HCT116 (cell line): ENCODE measurements at regions not wholly inside any gene's neighbourhood (a gene's known extent, or its start where the extent isn't known, plus 50 kb on each side); places are given as distances from the start of the nearest gene placed in this dataset.

Source experiments
- ATAC-seq: fragments of 200-7000 bp; cut with Tn5 transposase; 2 replicates; pipeline ENCODE4 v1.9.1; 2020; ENCODE audit warnings: mild to moderate bottlenecking, moderate library complexity
- BruUV-seq: library from RNA; stranded (reverse); fragments of 400-500 nt; replicated peaks from 2 replicates; lab custom pipeline; 2021; lab: Mats Ljungman, UMichigan
- CTCF ChIA-PET: fragments of 300-600 bp; sonication (Branson Sonifier 250); formaldehyde crosslinking; loops from one replicate; lab custom pipeline; 2021; ENCODE audit warnings: antibody characterized with exemption; lab: Charles Lee
- POLR2A ChIA-PET: fragments of 300-600, 350-600 bp; sonication (Branson Sonifier 250); formaldehyde crosslinking; loops from one replicate; lab custom pipeline; 2021; ENCODE audit warnings: antibody characterized with exemption; lab: Charles Lee
- RAD21 ChIA-PET, 2 experiments: fragments of 300-600 bp; sonication (Branson Sonifier 250); formaldehyde crosslinking; loops; one replicate each; lab custom pipeline; 2023; ENCODE audit warnings: low total read pairs in 2 of 2; ENCODE audit not compliant: uncharacterized antibody in 2 of 2, unreplicated experiment in 2 of 2, low non-redundant PET in 1 of 2; lab: Charles Lee
- DNase-seq: peaks from one replicate; pipeline ENCODE4 v3.0.0-alpha.2; 2010; ENCODE audit warnings: low read depth, low spot score
- H2AFZ ChIP-seq: fragments of 200-600 bp; shearing (Covaris generic), sonication (generic); 2 replicates; pipeline ENCODE4 v1.6.1; 2017; ENCODE audit warnings: low read depth, mixed run types, mixed read lengths, antibody characterized with exemption, low read length; ENCODE audit not compliant: poor library complexity, severe bottlenecking
- H3K27ac ChIP-seq: 2 replicates; pipeline ENCODE4 v1.5.1; 2012; ENCODE audit warnings: low read depth, low read length
- H3K27me3 ChIP-seq: fragments of 200-600 bp; sonication (generic); 2 replicates; pipeline ENCODE4 v1.6.1; 2016; ENCODE audit warnings: mixed run types, low read length, mixed read lengths; ENCODE audit not compliant: insufficient read depth
- H3K36me3 ChIP-seq, 2 experiments: fragments of 200-500 bp in 1 of 2; fragments of 200-600 bp in 1 of 2; sonication (Bioruptor generic) in 1 of 2; sonication (generic) in 1 of 2; 2 replicates each; pipeline versions ENCODE4 v1.5.1 to v1.6.1; 2014 to 2016; ENCODE audit warnings: low read length in 2 of 2, inconsistent platforms in 1 of 2, mixed read lengths in 1 of 2, mixed run types in 1 of 2; ENCODE audit not compliant: insufficient read depth in 2 of 2, control insufficient read depth in 1 of 2
- H3K4me1 ChIP-seq, 2 experiments: fragments of 200-600 bp in 1 of 2; sonication (generic) in 1 of 2; 2 replicates each; pipeline versions ENCODE4 v1.5.1 to v1.6.1; 2012 to 2017; ENCODE audit warnings: low read length in 2 of 2, inconsistent platforms in 1 of 2, mild to moderate bottlenecking in 1 of 2, mixed read lengths in 1 of 2, mixed run types in 1 of 2, moderate library complexity in 1 of 2; ENCODE audit not compliant: insufficient read depth in 2 of 2, control insufficient read depth in 1 of 2
- H3K4me2 ChIP-seq: fragments of 200-600 bp; sonication (generic); 2 replicates; pipeline ENCODE4 v1.6.1; 2017; ENCODE audit warnings: mixed run types, low read length, mixed read lengths
- H3K4me3 ChIP-seq, 2 experiments: fragments of 200-600 bp in 1 of 2; sonication (generic) in 1 of 2; replicated peaks in 1 of 2; 2 replicates each; pipeline ENCODE4 v1.5.1; 2011 to 2016; ENCODE audit warnings: low read length in 2 of 2, control low read depth in 1 of 2, low read depth in 1 of 2, mild to moderate bottlenecking in 1 of 2, mixed read lengths in 1 of 2, mixed run types in 1 of 2
- H3K79me2 ChIP-seq: fragments of 200-600 bp; sonication (generic); 2 replicates; pipeline ENCODE4 v1.6.1; 2017; ENCODE audit warnings: mild to moderate bottlenecking, mixed run types, low read length, moderate library complexity, mixed read lengths; ENCODE audit not compliant: insufficient read depth
- H3K9ac ChIP-seq: fragments of 200-600 bp; sonication (generic); 2 replicates; pipeline ENCODE4 v1.6.1; 2016; ENCODE audit warnings: low read length, mixed read lengths
- H3K9me2 ChIP-seq: fragments of 200-600 bp; sonication (generic), shearing (Covaris generic); 2 replicates; pipeline ENCODE4 v1.6.1; 2017; ENCODE audit warnings: mixed run types, mild to moderate bottlenecking, moderate library complexity; ENCODE audit not compliant: insufficient read depth
- H3K9me3 ChIP-seq, 2 experiments: fragments of 200-500 bp in 1 of 2; fragments of 200-600 bp in 1 of 2; sonication (Bioruptor generic) in 1 of 2; sonication (generic) in 1 of 2; 2 replicates each; pipeline ENCODE4 v1.6.1; 2014 to 2017; ENCODE audit warnings: low read length in 2 of 2, mixed read lengths in 2 of 2, inconsistent platforms in 1 of 2, low read depth in 1 of 2, mild to moderate bottlenecking in 1 of 2, mixed run types in 1 of 2, moderate library complexity in 1 of 2; ENCODE audit not compliant: control insufficient read depth in 1 of 2, insufficient read depth in 1 of 2
- H4K20me1 ChIP-seq: fragments of 200-600 bp; sonication (generic), shearing (Covaris generic); 2 replicates; pipeline ENCODE4 v1.6.1; 2017; ENCODE audit warnings: mixed run types, mild to moderate bottlenecking, moderate library complexity; ENCODE audit not compliant: insufficient read depth
- ELF1 ChIP-seq: IDR thresholded peaks from 2 replicates; pipeline ENCODE4 v1.6.1; 2012; ENCODE audit warnings: low read depth, borderline replicate concordance
- EZH2 ChIP-seq: fragments of 200-600 bp; sonication (generic); IDR thresholded peaks from 2 replicates; pipeline ENCODE4 v1.6.1; 2017; ENCODE audit warnings: antibody characterized with exemption, mixed run types
- POLR2A ChIP-seq: IDR thresholded peaks from 2 replicates; pipeline ENCODE4 v1.7.0; 2011; ENCODE audit warnings: borderline replicate concordance; ENCODE audit not compliant: insufficient read depth, insufficient read length; ENCODE audit errors: extremely low read depth
- POLR2AphosphoS5 ChIP-seq: IDR thresholded peaks from 2 replicates; pipeline ENCODE4 v1.6.1; 2011; ENCODE audit warnings: mild to moderate bottlenecking, low read depth, low read length, moderate library complexity
- SIN3A ChIP-seq: IDR thresholded peaks from 2 replicates; pipeline ENCODE4 v1.6.1; 2012; ENCODE audit warnings: low read depth
- TCF7L2 ChIP-seq: IDR thresholded peaks from 2 replicates; pipeline ENCODE4 v1.7.0; 2011; ENCODE audit warnings: borderline replicate concordance, inconsistent platforms; ENCODE audit not compliant: insufficient read depth, insufficient read length; ENCODE audit errors: extremely low read depth
- intact Hi-C: fragments of 100-400 bp; cut with micrococcal nuclease; formaldehyde crosslinking; loops from 2 replicates; pipeline ENCODE4 v1.10.0; 2022
- TF ChIP-seq, protein P1 (sequence below), 3 experiments: fragments of 200-600 bp in 1 of 3; sonication (generic) in 1 of 3; IDR thresholded peaks in 2 of 3; conservative IDR thresholded peaks in 1 of 3; 2 replicates each; pipeline ENCODE4 v1.5.1; 2012 to 2017; ENCODE audit warnings: low read depth in 2 of 3, low read length in 2 of 3, antibody characterized with exemption in 1 of 3, borderline replicate concordance in 1 of 3, control low read depth in 1 of 3, mild to moderate bottlenecking in 1 of 3, mixed read lengths in 1 of 3, mixed run types in 1 of 3, moderate library complexity in 1 of 3; ENCODE audit not compliant: insufficient read depth in 1 of 3
- TF ChIP-seq, protein P2 (sequence below): IDR thresholded peaks from 2 replicates; pipeline ENCODE4 v1.6.1; 2012; ENCODE audit warnings: low read depth
- TF ChIP-seq, protein P3 (sequence below): IDR thresholded peaks from 2 replicates; pipeline ENCODE4 v1.6.1; 2011; ENCODE audit warnings: mild to moderate bottlenecking, low read length, moderate library complexity; ENCODE audit not compliant: insufficient replicate concordance; ENCODE audit errors: extremely low read depth

DNA sequence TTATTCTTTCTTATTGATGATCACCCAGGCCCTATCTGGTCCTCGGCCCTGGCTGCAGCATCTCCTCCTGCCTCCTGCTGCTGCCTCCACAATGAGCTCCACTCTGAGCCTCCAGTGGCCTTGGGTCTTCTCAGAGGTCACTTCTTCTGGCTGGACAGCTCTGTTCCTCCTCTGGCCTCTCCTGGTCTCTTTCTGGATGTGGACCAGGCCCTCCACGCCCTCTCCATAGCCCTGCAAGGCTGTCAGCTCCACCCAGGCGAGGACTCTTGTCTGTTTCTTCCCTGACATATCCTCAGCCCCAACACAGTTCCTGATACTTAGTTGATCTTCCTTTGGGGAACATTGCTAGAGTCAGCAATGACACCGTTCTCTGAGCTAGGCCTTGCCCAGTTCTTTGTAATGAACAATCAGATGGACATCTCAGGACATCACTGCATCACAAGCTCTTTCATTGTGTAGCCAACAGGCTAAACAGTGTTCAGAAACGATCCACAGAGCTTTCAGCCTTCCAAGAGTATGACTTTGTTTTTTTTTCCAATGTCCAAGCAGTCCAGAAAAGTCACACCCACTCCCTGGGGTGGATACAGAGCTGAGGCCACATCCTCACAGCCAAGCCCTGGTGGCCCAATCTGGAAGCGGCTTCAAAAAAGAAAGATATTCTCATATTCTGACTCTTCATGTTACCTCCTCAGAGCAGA, 62.5 kb upstream of the DNAH5 start:
- ATAC-seq = no peak
- H3K4me3 ChIP-seq = no peak overlapping the region
- H3K9me2 ChIP-seq = no peaks in the 10 kb centered on the region
- ChIA-PET CTCF (no interaction called here), RAD21 (no interaction called here)
- H3K27me3 ChIP-seq = no peaks in the 10 kb centered on the region
- no peak overlapping the region for H3K9ac ChIP-seq
- H3K79me2 ChIP-seq = no peaks in the 10 kb centered on the region
- TF ChIP-seq EZH2 = no peak
- TF ChIP-seq, protein P1, sequence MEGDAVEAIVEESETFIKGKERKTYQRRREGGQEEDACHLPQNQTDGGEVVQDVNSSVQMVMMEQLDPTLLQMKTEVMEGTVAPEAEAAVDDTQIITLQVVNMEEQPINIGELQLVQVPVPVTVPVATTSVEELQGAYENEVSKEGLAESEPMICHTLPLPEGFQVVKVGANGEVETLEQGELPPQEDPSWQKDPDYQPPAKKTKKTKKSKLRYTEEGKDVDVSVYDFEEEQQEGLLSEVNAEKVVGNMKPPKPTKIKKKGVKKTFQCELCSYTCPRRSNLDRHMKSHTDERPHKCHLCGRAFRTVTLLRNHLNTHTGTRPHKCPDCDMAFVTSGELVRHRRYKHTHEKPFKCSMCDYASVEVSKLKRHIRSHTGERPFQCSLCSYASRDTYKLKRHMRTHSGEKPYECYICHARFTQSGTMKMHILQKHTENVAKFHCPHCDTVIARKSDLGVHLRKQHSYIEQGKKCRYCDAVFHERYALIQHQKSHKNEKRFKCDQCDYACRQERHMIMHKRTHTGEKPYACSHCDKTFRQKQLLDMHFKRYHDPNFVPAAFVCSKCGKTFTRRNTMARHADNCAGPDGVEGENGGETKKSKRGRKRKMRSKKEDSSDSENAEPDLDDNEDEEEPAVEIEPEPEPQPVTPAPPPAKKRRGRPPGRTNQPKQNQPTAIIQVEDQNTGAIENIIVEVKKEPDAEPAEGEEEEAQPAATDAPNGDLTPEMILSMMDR (IDR thresholded peaks at IDR 0.05 in 2 of 3, conservative IDR thresholded peaks at IDR 0.05 in 1 of 3; ENCODE audit: borderline replicate concordance in 1 of 3, insufficient read depth in 1 of 3, low read depth in 2 of 3, low read length in 2 of 3) = 0 out of 6 replicates have a peak, but pooled peaks of 1 of the 3 experiments have one; percentile 8
- TF ChIP-seq, all 23 proteins: peak for 1
- Histone ChIP-seq H3K9me3 (no peaks in the 10 kb centered on the region), H3K4me1 (peaks cover 1 to 10% of the 10 kb centered on the region in 2 experiments; a peak in 3 of 4 replicates), H3K4me2 (no peak overlapping the region), H4K20me1 (no peaks in the 10 kb centered on the region), H3K36me3 (no peaks in the 10 kb centered on the region), H3K27ac (no peak overlapping the region), H2AFZ (no peak overlapping the region)
- POLR2A ChIA-PET = no interaction called here
- intact Hi-C loops = no loop called here
- no peak for DNase-seq
- BruUV-seq = no TSS peak

DNA sequence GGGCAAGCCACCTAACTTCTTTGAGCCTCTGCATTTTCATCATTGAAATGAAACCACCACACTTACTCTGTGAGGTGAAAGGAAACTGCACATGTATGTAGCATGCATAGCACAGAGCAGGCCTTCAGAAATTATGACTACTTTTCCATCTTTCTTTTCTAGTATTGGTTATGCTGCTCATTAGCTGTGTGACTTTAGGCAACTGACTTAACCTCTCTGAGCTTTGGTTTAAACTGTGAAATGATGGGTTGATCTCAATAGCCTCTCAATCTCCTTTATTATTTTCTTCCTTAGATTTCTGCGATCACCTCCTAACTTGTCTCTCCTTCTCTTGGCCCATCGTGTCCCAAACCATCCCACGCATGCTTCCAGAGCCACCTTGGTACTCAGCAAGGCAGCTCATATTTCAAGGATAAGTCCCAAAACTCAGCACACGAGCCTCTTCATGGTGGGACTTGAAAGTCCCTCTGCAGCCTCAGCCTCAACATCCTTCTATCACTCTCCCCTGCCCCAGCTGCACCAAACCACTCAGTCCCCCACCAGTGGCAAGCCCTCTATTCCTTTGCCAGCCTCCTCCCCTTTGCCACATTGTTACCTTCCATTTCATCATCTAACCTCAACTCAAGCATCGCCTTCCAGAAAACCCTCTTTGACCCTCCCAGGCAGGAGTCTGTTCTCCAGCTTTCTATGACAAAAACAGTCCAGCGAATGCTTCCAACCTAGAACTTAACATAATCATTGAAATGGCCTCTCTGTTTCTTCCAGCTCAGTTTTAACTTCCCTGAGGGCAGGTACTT, 60.3 kb upstream of the DNAH5 start:
- Histone ChIP-seq H3K27me3 (no peaks in the 10 kb centered on the region), H3K4me3 (no peak overlapping the region), H4K20me1 (no peaks in the 10 kb centered on the region), H3K9me3 (no peaks in the 10 kb centered on the region), H3K27ac (no peak overlapping the region), H3K9ac (no peak overlapping the region), H3K4me2 (no peak overlapping the region), H3K79me2 (no peaks in the 10 kb centered on the region), H3K4me1 (no peaks in the 10 kb centered on the region), H3K9me2 (no peaks in the 10 kb centered on the region), H2AFZ (no peak overlapping the region), H3K36me3 (no peaks in the 10 kb centered on the region)
- DNase-seq (no peak), ATAC-seq (no peak)
- ChIA-PET POLR2A (no interaction called here), CTCF (no interaction called here), RAD21 (no interaction called here)
- intact Hi-C loops = no loop called here
- BruUV-seq = no TSS peak
- TF ChIP-seq, protein P2, sequence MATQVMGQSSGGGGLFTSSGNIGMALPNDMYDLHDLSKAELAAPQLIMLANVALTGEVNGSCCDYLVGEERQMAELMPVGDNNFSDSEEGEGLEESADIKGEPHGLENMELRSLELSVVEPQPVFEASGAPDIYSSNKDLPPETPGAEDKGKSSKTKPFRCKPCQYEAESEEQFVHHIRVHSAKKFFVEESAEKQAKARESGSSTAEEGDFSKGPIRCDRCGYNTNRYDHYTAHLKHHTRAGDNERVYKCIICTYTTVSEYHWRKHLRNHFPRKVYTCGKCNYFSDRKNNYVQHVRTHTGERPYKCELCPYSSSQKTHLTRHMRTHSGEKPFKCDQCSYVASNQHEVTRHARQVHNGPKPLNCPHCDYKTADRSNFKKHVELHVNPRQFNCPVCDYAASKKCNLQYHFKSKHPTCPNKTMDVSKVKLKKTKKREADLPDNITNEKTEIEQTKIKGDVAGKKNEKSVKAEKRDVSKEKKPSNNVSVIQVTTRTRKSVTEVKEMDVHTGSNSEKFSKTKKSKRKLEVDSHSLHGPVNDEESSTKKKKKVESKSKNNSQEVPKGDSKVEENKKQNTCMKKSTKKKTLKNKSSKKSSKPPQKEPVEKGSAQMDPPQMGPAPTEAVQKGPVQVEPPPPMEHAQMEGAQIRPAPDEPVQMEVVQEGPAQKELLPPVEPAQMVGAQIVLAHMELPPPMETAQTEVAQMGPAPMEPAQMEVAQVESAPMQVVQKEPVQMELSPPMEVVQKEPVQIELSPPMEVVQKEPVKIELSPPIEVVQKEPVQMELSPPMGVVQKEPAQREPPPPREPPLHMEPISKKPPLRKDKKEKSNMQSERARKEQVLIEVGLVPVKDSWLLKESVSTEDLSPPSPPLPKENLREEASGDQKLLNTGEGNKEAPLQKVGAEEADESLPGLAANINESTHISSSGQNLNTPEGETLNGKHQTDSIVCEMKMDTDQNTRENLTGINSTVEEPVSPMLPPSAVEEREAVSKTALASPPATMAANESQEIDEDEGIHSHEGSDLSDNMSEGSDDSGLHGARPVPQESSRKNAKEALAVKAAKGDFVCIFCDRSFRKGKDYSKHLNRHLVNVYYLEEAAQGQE = no peak
- TF ChIP-seq POLR2AphosphoS5 = no peak
- no peak for TF ChIP-seq ELF1
- TF ChIP-seq, protein P3, sequence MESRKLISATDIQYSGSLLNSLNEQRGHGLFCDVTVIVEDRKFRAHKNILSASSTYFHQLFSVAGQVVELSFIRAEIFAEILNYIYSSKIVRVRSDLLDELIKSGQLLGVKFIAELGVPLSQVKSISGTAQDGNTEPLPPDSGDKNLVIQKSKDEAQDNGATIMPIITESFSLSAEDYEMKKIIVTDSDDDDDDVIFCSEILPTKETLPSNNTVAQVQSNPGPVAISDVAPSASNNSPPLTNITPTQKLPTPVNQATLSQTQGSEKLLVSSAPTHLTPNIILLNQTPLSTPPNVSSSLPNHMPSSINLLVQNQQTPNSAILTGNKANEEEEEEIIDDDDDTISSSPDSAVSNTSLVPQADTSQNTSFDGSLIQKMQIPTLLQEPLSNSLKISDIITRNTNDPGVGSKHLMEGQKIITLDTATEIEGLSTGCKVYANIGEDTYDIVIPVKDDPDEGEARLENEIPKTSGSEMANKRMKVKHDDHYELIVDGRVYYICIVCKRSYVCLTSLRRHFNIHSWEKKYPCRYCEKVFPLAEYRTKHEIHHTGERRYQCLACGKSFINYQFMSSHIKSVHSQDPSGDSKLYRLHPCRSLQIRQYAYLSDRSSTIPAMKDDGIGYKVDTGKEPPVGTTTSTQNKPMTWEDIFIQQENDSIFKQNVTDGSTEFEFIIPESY = no peak
- no peak for TF ChIP-seq SIN3A
- TF ChIP-seq POLR2A = no peak
- no peak for TF ChIP-seq TCF7L2
